ENCODE measurements at regions not wholly inside any gene's neighbourhood (a gene's known extent, or its start where the extent isn't known, plus 50 kb on each side); places are given as distances from the start of the nearest gene placed in this dataset.
"Not testable (repeated sequence)": the region's sequence is repeated elsewhere in the genome, so short reads cannot be mapped to it uniquely, and the experiment has no call there.

DNA sequence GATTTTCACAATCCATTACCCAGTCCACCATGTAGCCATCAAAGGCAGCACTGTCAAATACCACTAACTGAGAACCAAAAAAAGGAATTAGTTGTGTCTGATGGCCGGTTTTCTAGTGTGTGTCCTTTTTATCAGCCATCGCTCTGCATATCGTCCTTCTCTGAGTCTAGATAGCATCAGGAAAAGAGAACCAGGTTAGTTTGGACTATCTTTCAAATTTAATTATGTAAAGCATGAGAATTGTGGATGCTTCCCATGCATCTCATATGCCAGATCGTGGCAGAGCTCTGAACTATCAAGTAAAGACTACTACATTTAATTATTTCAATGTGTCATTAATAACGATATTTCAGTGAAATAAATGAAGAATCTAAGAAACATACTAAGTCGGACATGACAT, 691.9 kb downstream of the FAM181B start:
- H3K27me3 ChIP-seq (ENCODE audit: insufficient read depth, poor library complexity, severe bottlenecking): no peaks in the 10 kb centered on the region
- no peak for TF ChIP-seq GABPA (IDR thresholded peaks at IDR 0.05; ENCODE audit: low read depth)
- TF ChIP-seq, protein P1, sequence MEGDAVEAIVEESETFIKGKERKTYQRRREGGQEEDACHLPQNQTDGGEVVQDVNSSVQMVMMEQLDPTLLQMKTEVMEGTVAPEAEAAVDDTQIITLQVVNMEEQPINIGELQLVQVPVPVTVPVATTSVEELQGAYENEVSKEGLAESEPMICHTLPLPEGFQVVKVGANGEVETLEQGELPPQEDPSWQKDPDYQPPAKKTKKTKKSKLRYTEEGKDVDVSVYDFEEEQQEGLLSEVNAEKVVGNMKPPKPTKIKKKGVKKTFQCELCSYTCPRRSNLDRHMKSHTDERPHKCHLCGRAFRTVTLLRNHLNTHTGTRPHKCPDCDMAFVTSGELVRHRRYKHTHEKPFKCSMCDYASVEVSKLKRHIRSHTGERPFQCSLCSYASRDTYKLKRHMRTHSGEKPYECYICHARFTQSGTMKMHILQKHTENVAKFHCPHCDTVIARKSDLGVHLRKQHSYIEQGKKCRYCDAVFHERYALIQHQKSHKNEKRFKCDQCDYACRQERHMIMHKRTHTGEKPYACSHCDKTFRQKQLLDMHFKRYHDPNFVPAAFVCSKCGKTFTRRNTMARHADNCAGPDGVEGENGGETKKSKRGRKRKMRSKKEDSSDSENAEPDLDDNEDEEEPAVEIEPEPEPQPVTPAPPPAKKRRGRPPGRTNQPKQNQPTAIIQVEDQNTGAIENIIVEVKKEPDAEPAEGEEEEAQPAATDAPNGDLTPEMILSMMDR (IDR thresholded peaks at IDR 0.05; ENCODE audit: insufficient read depth, low read length): no peak
- TF ChIP-seq, protein P2, sequence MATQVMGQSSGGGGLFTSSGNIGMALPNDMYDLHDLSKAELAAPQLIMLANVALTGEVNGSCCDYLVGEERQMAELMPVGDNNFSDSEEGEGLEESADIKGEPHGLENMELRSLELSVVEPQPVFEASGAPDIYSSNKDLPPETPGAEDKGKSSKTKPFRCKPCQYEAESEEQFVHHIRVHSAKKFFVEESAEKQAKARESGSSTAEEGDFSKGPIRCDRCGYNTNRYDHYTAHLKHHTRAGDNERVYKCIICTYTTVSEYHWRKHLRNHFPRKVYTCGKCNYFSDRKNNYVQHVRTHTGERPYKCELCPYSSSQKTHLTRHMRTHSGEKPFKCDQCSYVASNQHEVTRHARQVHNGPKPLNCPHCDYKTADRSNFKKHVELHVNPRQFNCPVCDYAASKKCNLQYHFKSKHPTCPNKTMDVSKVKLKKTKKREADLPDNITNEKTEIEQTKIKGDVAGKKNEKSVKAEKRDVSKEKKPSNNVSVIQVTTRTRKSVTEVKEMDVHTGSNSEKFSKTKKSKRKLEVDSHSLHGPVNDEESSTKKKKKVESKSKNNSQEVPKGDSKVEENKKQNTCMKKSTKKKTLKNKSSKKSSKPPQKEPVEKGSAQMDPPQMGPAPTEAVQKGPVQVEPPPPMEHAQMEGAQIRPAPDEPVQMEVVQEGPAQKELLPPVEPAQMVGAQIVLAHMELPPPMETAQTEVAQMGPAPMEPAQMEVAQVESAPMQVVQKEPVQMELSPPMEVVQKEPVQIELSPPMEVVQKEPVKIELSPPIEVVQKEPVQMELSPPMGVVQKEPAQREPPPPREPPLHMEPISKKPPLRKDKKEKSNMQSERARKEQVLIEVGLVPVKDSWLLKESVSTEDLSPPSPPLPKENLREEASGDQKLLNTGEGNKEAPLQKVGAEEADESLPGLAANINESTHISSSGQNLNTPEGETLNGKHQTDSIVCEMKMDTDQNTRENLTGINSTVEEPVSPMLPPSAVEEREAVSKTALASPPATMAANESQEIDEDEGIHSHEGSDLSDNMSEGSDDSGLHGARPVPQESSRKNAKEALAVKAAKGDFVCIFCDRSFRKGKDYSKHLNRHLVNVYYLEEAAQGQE (IDR thresholded peaks at IDR 0.05; ENCODE audit: insufficient replicate concordance, low read depth): no peak
- TF ChIP-seq POLR2AphosphoS5 (IDR thresholded peaks at IDR 0.05; ENCODE audit: low read depth): no peak
- TF ChIP-seq SPI1 (IDR thresholded peaks at IDR 0.05; ENCODE audit: borderline replicate concordance, low read depth): no peak
- no peak overlapping the region for H3K4me3 ChIP-seq (replicated peaks; ENCODE audit: insufficient read depth, low read length)
- H3K27ac ChIP-seq (replicated peaks): no peak overlapping the region
- DNase-seq (ENCODE audit: low read depth in 1 of 2, low spot score in 1 of 2): no peak

DNA sequence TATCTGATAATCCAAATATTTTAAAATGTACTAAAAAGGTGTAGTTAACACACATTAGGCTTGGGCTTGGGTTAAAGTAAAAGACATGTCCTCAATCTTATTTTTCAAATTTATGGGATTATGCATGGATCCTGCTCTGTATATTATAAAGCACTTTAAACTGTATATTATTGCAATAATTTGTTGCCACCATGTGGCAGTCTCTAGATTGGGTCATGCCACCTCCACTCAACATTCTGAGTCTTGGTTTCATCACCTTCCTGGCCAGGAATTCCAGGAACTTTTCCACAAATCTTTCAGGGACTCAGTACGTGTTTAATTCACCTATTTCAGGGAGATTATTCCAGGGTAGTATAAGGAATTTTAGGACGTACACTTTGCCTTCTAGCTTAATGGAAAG, 695.5 kb downstream of the FAM181B start:
- TF ChIP-seq GABPA (IDR thresholded peaks at IDR 0.05; ENCODE audit: low read depth): no peak
- TF ChIP-seq, protein P2 (IDR thresholded peaks at IDR 0.05; ENCODE audit: insufficient replicate concordance, low read depth): no peak
- no peak for TF ChIP-seq SPI1 (IDR thresholded peaks at IDR 0.05; ENCODE audit: borderline replicate concordance, low read depth)
- TF ChIP-seq POLR2AphosphoS5 (IDR thresholded peaks at IDR 0.05; ENCODE audit: low read depth): no peak
- TF ChIP-seq, protein P1 (IDR thresholded peaks at IDR 0.05; ENCODE audit: insufficient read depth, low read length): no peak
- Histone ChIP-seq H3K27ac (replicated peaks) (no peak overlapping the region), H3K27me3 (ENCODE audit: insufficient read depth, poor library complexity, severe bottlenecking) (no peaks in the 10 kb centered on the region), H3K4me3 (replicated peaks; ENCODE audit: insufficient read depth, low read length) (no peak overlapping the region)
- no peak for DNase-seq (ENCODE audit: low read depth in 1 of 2, low spot score in 1 of 2)

DNA sequence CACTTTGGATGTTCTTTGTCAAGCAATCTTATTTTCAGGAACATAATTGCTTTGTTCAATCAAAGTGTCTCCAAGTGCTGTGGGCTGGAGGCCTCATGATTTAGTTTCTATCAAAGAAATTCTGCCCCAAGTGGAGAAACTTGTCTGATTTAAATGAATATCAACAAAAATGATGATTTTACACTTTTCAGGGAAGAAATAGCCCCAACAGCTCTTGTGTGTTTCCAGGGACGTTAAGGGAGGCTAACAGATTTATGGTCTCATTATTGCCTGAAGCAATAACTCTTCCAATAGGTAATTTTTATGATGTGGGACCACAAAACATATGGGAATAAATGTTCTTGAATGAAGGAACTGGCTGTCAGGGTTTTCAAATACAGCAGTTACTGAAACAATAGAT, 699.1 kb downstream of the FAM181B start:
- TF ChIP-seq, protein P1 (IDR thresholded peaks at IDR 0.05; ENCODE audit: insufficient read depth, low read length): no peak
- no peak for TF ChIP-seq GABPA (IDR thresholded peaks at IDR 0.05; ENCODE audit: low read depth)
- TF ChIP-seq SPI1 (IDR thresholded peaks at IDR 0.05; ENCODE audit: borderline replicate concordance, low read depth): no peak
- no peak for TF ChIP-seq POLR2AphosphoS5 (IDR thresholded peaks at IDR 0.05; ENCODE audit: low read depth)
- TF ChIP-seq, protein P2 (IDR thresholded peaks at IDR 0.05; ENCODE audit: insufficient replicate concordance, low read depth): no peak
- Histone ChIP-seq H3K27ac (replicated peaks) (no peak overlapping the region), H3K4me3 (replicated peaks; ENCODE audit: insufficient read depth, low read length) (no peak overlapping the region), H3K27me3 (ENCODE audit: insufficient read depth, poor library complexity, severe bottlenecking) (no peaks in the 10 kb centered on the region)
- DNase-seq (ENCODE audit: low read depth in 1 of 2, low spot score in 1 of 2): no peak

DNA sequence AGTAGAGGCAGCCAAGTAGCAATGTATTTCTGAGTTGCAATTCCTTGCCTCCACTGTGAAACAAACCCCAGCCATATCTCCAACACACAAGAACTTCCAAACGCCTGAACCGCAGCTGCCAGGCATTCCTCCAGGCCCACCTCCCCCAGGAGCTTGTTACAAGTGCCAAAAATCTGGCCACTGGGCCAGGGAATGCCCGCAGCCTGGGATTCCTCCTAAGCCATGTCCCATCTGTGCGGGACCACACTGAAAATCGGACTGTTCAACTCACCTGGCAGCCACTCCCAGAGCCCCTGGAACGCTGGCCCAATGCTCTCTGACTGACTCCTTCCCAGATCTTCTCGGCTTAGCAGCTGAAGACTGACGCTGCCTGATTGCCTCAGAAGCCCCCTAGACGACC, 706.3 kb downstream of the FAM181B start:
- H3K27ac ChIP-seq (replicated peaks); DNase-seq (ENCODE audit: low read depth in 1 of 2, low spot score in 1 of 2); H3K4me3 ChIP-seq (replicated peaks; ENCODE audit: insufficient read depth, low read length); H3K27me3 ChIP-seq (ENCODE audit: insufficient read depth, poor library complexity, severe bottlenecking): not testable (repeated sequence)

All from HL-60 (cell line).